Ishikawa (cell line): ENCODE measurements at regions not wholly inside any gene's neighbourhood (a gene's known extent, or its start where the extent isn't known, plus 50 kb on each side); places are given as distances from the start of the nearest gene placed in this dataset.

Source experiments
- CEBPB ChIP-seq: IDR thresholded peaks from 2 replicates; pipeline ENCODE4 v1.6.1; 2012
- EGR1 ChIP-seq: IDR thresholded peaks from 2 replicates; pipeline ENCODE4 v1.6.1; 2012
- EP300 ChIP-seq: IDR thresholded peaks from 2 replicates; pipeline ENCODE4 v1.6.1; 2012; ENCODE audit warnings: borderline replicate concordance
- TAF1 ChIP-seq: IDR thresholded peaks from 2 replicates; pipeline ENCODE4 v1.6.1; 2012; ENCODE audit warnings: low read depth, mild to moderate bottlenecking
- TCF12 ChIP-seq: IDR thresholded peaks from 2 replicates; pipeline ENCODE4 v1.6.1; 2012; ENCODE audit warnings: low read depth
- TEAD4 ChIP-seq: IDR thresholded peaks from 2 replicates; pipeline ENCODE4 v1.6.1; 2012
- TF ChIP-seq, protein P1 (sequence below): IDR thresholded peaks from 2 replicates; pipeline ENCODE4 v1.6.1; 2012
- TF ChIP-seq, protein P2 (sequence below): IDR thresholded peaks from 2 replicates; pipeline ENCODE4 v1.6.1; 2012; ENCODE audit warnings: low read depth, mild to moderate bottlenecking

DNA sequence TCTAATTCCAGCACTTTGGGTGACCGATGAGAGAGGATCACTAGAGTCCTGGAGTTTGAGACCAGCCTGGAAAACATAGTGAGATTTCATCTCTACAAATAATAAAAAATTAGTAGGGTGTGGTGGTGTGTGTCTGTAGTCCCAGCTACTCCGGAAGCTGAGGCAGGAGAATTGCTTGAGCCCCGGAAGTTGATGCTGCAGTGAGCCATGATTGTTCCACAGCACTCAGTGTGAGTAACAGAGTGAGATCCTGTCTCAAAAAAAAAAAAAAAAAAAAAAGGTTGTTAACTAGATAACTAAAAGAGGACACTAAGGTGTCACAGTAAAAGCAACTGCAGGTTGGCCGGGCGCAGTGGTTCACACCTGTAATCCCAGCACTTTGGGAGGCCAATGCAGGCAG lies 121.3 kb upstream of the MAX start:
- TF ChIP-seq CEBPB (no peak), TAF1 (no peak), TCF12 (no peak), TEAD4 (no peak), EGR1 (no peak), EP300 (no peak)
- TF ChIP-seq, protein P1, sequence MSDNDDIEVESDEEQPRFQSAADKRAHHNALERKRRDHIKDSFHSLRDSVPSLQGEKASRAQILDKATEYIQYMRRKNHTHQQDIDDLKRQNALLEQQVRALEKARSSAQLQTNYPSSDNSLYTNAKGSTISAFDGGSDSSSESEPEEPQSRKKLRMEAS = no peak
- TF ChIP-seq, protein P2, sequence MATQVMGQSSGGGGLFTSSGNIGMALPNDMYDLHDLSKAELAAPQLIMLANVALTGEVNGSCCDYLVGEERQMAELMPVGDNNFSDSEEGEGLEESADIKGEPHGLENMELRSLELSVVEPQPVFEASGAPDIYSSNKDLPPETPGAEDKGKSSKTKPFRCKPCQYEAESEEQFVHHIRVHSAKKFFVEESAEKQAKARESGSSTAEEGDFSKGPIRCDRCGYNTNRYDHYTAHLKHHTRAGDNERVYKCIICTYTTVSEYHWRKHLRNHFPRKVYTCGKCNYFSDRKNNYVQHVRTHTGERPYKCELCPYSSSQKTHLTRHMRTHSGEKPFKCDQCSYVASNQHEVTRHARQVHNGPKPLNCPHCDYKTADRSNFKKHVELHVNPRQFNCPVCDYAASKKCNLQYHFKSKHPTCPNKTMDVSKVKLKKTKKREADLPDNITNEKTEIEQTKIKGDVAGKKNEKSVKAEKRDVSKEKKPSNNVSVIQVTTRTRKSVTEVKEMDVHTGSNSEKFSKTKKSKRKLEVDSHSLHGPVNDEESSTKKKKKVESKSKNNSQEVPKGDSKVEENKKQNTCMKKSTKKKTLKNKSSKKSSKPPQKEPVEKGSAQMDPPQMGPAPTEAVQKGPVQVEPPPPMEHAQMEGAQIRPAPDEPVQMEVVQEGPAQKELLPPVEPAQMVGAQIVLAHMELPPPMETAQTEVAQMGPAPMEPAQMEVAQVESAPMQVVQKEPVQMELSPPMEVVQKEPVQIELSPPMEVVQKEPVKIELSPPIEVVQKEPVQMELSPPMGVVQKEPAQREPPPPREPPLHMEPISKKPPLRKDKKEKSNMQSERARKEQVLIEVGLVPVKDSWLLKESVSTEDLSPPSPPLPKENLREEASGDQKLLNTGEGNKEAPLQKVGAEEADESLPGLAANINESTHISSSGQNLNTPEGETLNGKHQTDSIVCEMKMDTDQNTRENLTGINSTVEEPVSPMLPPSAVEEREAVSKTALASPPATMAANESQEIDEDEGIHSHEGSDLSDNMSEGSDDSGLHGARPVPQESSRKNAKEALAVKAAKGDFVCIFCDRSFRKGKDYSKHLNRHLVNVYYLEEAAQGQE = no peak
